IMR-90 (cell line): ENCODE measurements at regions not wholly inside any gene's neighbourhood (a gene's known extent, or its start where the extent isn't known, plus 50 kb on each side); places are given as distances from the start of the nearest gene placed in this dataset.

Experiments
- ATAC-seq: fragments of 200-7000 bp; cut with Tn5 transposase; 2 replicates; pipeline ENCODE4 v1.9.1; 2020; ENCODE audit warnings: low read depth, mild to moderate bottlenecking, moderate library complexity
- BruUV-seq: library from RNA; stranded (reverse); fragments of 400-500 nt; replicated peaks from 2 replicates; lab custom pipeline; 2021; lab: Mats Ljungman, UMichigan
- CTCF ChIA-PET: fragments of 300-600 bp; formaldehyde crosslinking; extraction: SDS; loops from one replicate; lab custom pipeline; 2021; ENCODE audit warnings: antibody characterized with exemption; lab: Yijun Ruan, JAX
- POLR2A ChIA-PET: fragments of 300-600 bp; sonication (Branson Sonifier 250); formaldehyde crosslinking; loops from one replicate; lab custom pipeline; 2022; ENCODE audit warnings: antibody characterized with exemption; ENCODE audit not compliant: unreplicated experiment; lab: Charles Lee
- DNase-seq: peaks from one replicate; pipeline ENCODE4 v3.0.0; 2013
- H2AFZ ChIP-seq: replicated peaks from 2 replicates; pipeline ENCODE3; 2013; ENCODE audit warnings: low read length, mild to moderate bottlenecking; ENCODE audit not compliant: poor library complexity
- H2AK5ac ChIP-seq: 2 replicates; pipeline ENCODE4 v1.6.1; 2013; ENCODE audit warnings: low read depth, low read length, inconsistent platforms
- H2AK9ac ChIP-seq: replicated peaks from 2 replicates; pipeline ENCODE3; 2013; ENCODE audit warnings: mild to moderate bottlenecking, low read depth, low read length, moderate library complexity; ENCODE audit not compliant: poor library complexity
- H2BK120ac ChIP-seq: 2 replicates; pipeline ENCODE4 v1.6.1; 2013; ENCODE audit warnings: low read depth, low read length, inconsistent platforms
- H2BK15ac ChIP-seq: 3 replicates; pipeline ENCODE4 v1.6.1; 2013; ENCODE audit warnings: low read depth, low read length, inconsistent platforms
- H2BK20ac ChIP-seq: 2 replicates; pipeline ENCODE4 v1.6.1; 2013; ENCODE audit warnings: low read depth, mild to moderate bottlenecking, inconsistent platforms, low read length, moderate library complexity
- H2BK5ac ChIP-seq: 2 replicates; pipeline ENCODE4 v1.6.1; 2013; ENCODE audit warnings: mild to moderate bottlenecking, low read depth, low read length, inconsistent platforms; ENCODE audit not compliant: poor library complexity, severe bottlenecking
- H3K14ac ChIP-seq: replicated peaks from 2 replicates; pipeline ENCODE4 v1.6.1; 2013; ENCODE audit warnings: low read depth, low read length, inconsistent platforms
- H3K18ac ChIP-seq: 2 replicates; pipeline ENCODE4 v1.6.1; 2013; ENCODE audit warnings: low read depth, low read length, control low read depth
- H3K23ac ChIP-seq: 2 replicates; pipeline ENCODE4 v1.6.1; 2013; ENCODE audit warnings: low read depth, low read length, inconsistent platforms
- H3K27ac ChIP-seq: 2 replicates; pipeline ENCODE4 v1.5.1; 2013; ENCODE audit warnings: mild to moderate bottlenecking, control low read depth, low read length; ENCODE audit not compliant: insufficient read depth
- H3K27me3 ChIP-seq: 2 replicates; pipeline ENCODE4 v1.6.1; 2013; ENCODE audit warnings: low read length; ENCODE audit not compliant: control insufficient read depth, insufficient read depth
- H3K36me3 ChIP-seq: 2 replicates; pipeline ENCODE4 v1.6.1; 2013; ENCODE audit warnings: low read length, mixed read lengths; ENCODE audit not compliant: control insufficient read depth, insufficient read depth
- H3K4ac ChIP-seq: 2 replicates; pipeline ENCODE4 v1.6.1; 2013; ENCODE audit warnings: low read depth, low read length, inconsistent platforms
- H3K4me1 ChIP-seq: 2 replicates; pipeline ENCODE4 v1.6.1; 2013; ENCODE audit warnings: low read length, mixed read lengths; ENCODE audit not compliant: control insufficient read depth, insufficient read depth
- H3K4me2 ChIP-seq: 2 replicates; pipeline ENCODE4 v1.6.1; 2013; ENCODE audit warnings: low read depth, mild to moderate bottlenecking, control low read depth, low read length, moderate library complexity
- H3K4me3 ChIP-seq: 2 replicates; pipeline ENCODE4 v1.5.1; 2013; ENCODE audit warnings: low read depth, mild to moderate bottlenecking, control low read depth, low read length, moderate library complexity; ENCODE audit not compliant: insufficient read depth
- H3K56ac ChIP-seq: 2 replicates; pipeline ENCODE4 v1.6.1; 2013; ENCODE audit warnings: low read length, inconsistent platforms; ENCODE audit not compliant: insufficient read depth; ENCODE audit errors: extremely low read depth
- H3K79me1 ChIP-seq, 2 experiments: 2 replicates each; pipeline ENCODE4 v1.6.1; 2013; ENCODE audit warnings: low read length in 2 of 2, inconsistent platforms in 1 of 2, low read depth in 1 of 2
- H3K9ac ChIP-seq: 2 replicates; pipeline ENCODE4 v1.6.1; 2013; ENCODE audit warnings: low read depth, low read length, control low read depth
- H3K9me1 ChIP-seq: 2 replicates; pipeline ENCODE4 v1.6.1; 2013; ENCODE audit warnings: low read length, inconsistent platforms; ENCODE audit not compliant: insufficient read depth
- H3K9me3 ChIP-seq: 2 replicates; pipeline ENCODE4 v1.6.1; 2013; ENCODE audit warnings: low read length; ENCODE audit not compliant: control insufficient read depth, insufficient read depth
- H4K20me1 ChIP-seq: 2 replicates; pipeline ENCODE4 v1.6.1; 2013; ENCODE audit warnings: low read length, inconsistent platforms; ENCODE audit not compliant: insufficient read depth
- H4K5ac ChIP-seq: 2 replicates; pipeline ENCODE4 v1.6.1; 2013; ENCODE audit warnings: mild to moderate bottlenecking, low read depth, low read length, control low read depth
- H4K8ac ChIP-seq, 2 experiments: 2 replicates each; pipeline ENCODE4 v1.6.1; 2013; ENCODE audit warnings: low read depth in 2 of 2, low read length in 2 of 2, control low read depth in 1 of 2, inconsistent platforms in 1 of 2
- H4K91ac ChIP-seq: 2 replicates; pipeline ENCODE4 v1.6.1; 2013; ENCODE audit warnings: low read depth, low read length, inconsistent platforms; ENCODE audit not compliant: insufficient read depth
- BHLHE40 ChIP-seq: fragments of 150-350 bp; IDR thresholded peaks from 2 replicates; pipeline ENCODE4 v1.6.1; 2016; ENCODE audit warnings: mild to moderate bottlenecking, low read depth, low read length
- CEBPB ChIP-seq: IDR thresholded peaks from 2 replicates; pipeline ENCODE4 v1.6.1; 2012; ENCODE audit warnings: low read depth, low read length, improper control_type of control experiment
- CHD1 ChIP-seq: IDR thresholded peaks from 2 replicates; pipeline ENCODE4 v1.6.1; 2012; ENCODE audit warnings: low read depth, low read length, improper control_type of control experiment
- ELK1 ChIP-seq: fragments of 150-350 bp; IDR thresholded peaks from 2 replicates; pipeline ENCODE4 v1.6.1; 2016; ENCODE audit warnings: low read depth, mild to moderate bottlenecking, low read length, moderate library complexity, borderline replicate concordance
- FOS ChIP-seq: fragments of 150-350 bp; IDR thresholded peaks from 2 replicates; pipeline ENCODE4 v1.6.1; 2016; ENCODE audit warnings: low read depth, low read length
- MAFK ChIP-seq: IDR thresholded peaks from 2 replicates; pipeline ENCODE4 v1.6.1; 2012; ENCODE audit warnings: low read depth, low read length, improper control_type of control experiment
- MAZ ChIP-seq: IDR thresholded peaks from 2 replicates; pipeline ENCODE4 v1.6.1; 2012; ENCODE audit warnings: low read depth, mild to moderate bottlenecking, low read length, improper control_type of control experiment, moderate library complexity, borderline replicate concordance
- MXI1 ChIP-seq: IDR thresholded peaks from 2 replicates; pipeline ENCODE4 v1.6.1; 2012; ENCODE audit warnings: low read depth, mild to moderate bottlenecking, low read length, moderate library complexity, borderline replicate concordance
- NFE2L2 ChIP-seq: fragments of 150-350 bp; IDR thresholded peaks from 2 replicates; pipeline ENCODE4 v1.6.1; 2016; ENCODE audit warnings: low read depth, mild to moderate bottlenecking, low read length
- RAD21 ChIP-seq: IDR thresholded peaks from 2 replicates; pipeline ENCODE4 v1.6.1; 2012; ENCODE audit warnings: low read length, improper control_type of control experiment
- RCOR1 ChIP-seq: IDR thresholded peaks from 2 replicates; pipeline ENCODE4 v1.6.1; 2012; ENCODE audit warnings: mild to moderate bottlenecking, low read length, improper control_type of control experiment; ENCODE audit not compliant: insufficient replicate concordance
- SMC3 ChIP-seq: fragments of 150-350 bp; IDR thresholded peaks from 2 replicates; pipeline ENCODE4 v1.6.1; 2016; ENCODE audit warnings: low read depth, mild to moderate bottlenecking, antibody characterized with exemption, low read length, moderate library complexity
- USF2 ChIP-seq: fragments of 150-350 bp; IDR thresholded peaks from 2 replicates; pipeline ENCODE4 v1.6.1; 2017; ENCODE audit warnings: mild to moderate bottlenecking, antibody characterized with exemption, low read length, low read depth
- WGBS, 2 experiments: methylation state at CpG; one replicate each; pipeline versions ENCODE4 v1.1.5 to v1.1.7; 2013; ENCODE audit warnings: missing lambda C conversion rate in 2 of 2; ENCODE audit not compliant: insufficient read length in 1 of 2; ENCODE audit errors: extremely low coverage in 2 of 2; 5-methylcytosine and 5-hydroxymethylcytosine counted together
- dilution Hi-C: fragments of 300-500 bp; cut with HindIII; formaldehyde crosslinking; loops from one replicate; pipeline ENCODE4 v1.14.3; 2018; ENCODE audit warnings: low sequenced_read_pairs; ENCODE audit not compliant: unreplicated experiment
- in situ Hi-C: fragments of 300-500 bp; cut with MboI; formaldehyde crosslinking; loops from 3 replicates; pipeline ENCODE4 v1.14.3; 2019; ENCODE audit warnings: low sequenced_read_pairs, inconsistent platforms, mixed read lengths
- intact Hi-C: fragments of 100-400 bp; cut with micrococcal nuclease; formaldehyde crosslinking; loops from 2 replicates; pipeline ENCODE4 v1.10.0; 2022

- TF ChIP-seq MAZ = peak; percentile 32; the same call in 1 of the 2 replicates
Measured at GRCh38 chr4:13907255-13907751, 279.8 kb upstream of the BOD1L1 start (continued).

- no peaks in the 10 kb centered on the region for H3K36me3 ChIP-seq
- in situ Hi-C loops = loop anchor here (25.0 kb wide), 2 partner anchors 246 to 1429 kb away; no protein-coding TSS in a partner anchor
- dilution Hi-C loops = no loop called here
- peak overlapping the region; percentile 80 for H3K27ac ChIP-seq
- intact Hi-C loops = loop anchor here (5.0 kb wide), 5 partner anchors 79 to 1094 kb away; partner anchors contain the start of gene CPEB2
- peak overlapping the region; percentile 33 to 92; a peak in 3 of 4 replicates for H4K8ac ChIP-seq
- H3K18ac ChIP-seq = peak overlapping the region; percentile 95
- H3K56ac ChIP-seq = peak overlapping the region; percentile 19; the same call in 1 of the 2 replicates
- H3K9ac ChIP-seq = no peak overlapping the region
- peak overlapping the region; percentile 83 for H4K91ac ChIP-seq
- ChIA-PET CTCF (interaction anchor here (0.6 kb wide), 1 partner anchor 48 kb away, joined by 3 read pairs; no protein-coding TSS in a partner anchor), POLR2A (no interaction called here)
- H2BK15ac ChIP-seq = peak overlapping the region; percentile 93
- peak overlapping the region; percentile 99 for H2BK5ac ChIP-seq
- no peak overlapping the region for H2AFZ ChIP-seq
- peaks cover 17% of the 10 kb centered on the region for H3K4me1 ChIP-seq
- peak overlapping the region; percentile 74 for H2AK9ac ChIP-seq
- no TSS peak for BruUV-seq
- H3K9me3 ChIP-seq = no peaks in the 10 kb centered on the region
- no peak overlapping the region for H3K4me2 ChIP-seq
- no peaks in the 10 kb centered on the region for H4K20me1 ChIP-seq
- H2BK20ac ChIP-seq = peak overlapping the region; percentile 99
- H3K9me1 ChIP-seq = no peaks in the 10 kb centered on the region; the same call in 1 of the 2 replicates
- no peak for ATAC-seq
- peak overlapping the region; percentile 93 for H4K5ac ChIP-seq
- peak overlapping the region; percentile 84 for H3K4ac ChIP-seq
- DNase-seq = no peak
- no CpG with 5 or more reads among the region's 2 CpGs for WGBS, 2 experiments
- no peak overlapping the region for H3K4me3 ChIP-seq
- H3K14ac ChIP-seq = peak overlapping the region; percentile 88
- H3K79me1 ChIP-seq = no peaks in the 10 kb centered on the region
- peak overlapping the region; percentile 100 for H2BK120ac ChIP-seq
- H3K27me3 ChIP-seq = no peaks in the 10 kb centered on the region
- peak overlapping the region; percentile 90 for H2AK5ac ChIP-seq
- H3K23ac ChIP-seq = no peak overlapping the region; the same call in 1 of the 2 replicates
- TF ChIP-seq USF2 (no peak), MXI1 (no peak), RCOR1 (no peak), BHLHE40 (no peak), CEBPB (no peak), NFE2L2 (no peak), CHD1 (no peak), MAZ (no peak), SMC3 (no peak), MAFK (no peak), FOS (no peak), RAD21 (no peak), ELK1 (no peak)
Measured at GRCh38 chr4:13908455-13908854, 280.9 kb upstream of the BOD1L1 start.
